Fibroblast of lung (primary cell): ENCODE measurements at regions not wholly inside any gene's neighbourhood (a gene's known extent, or its start where the extent isn't known, plus 50 kb on each side); places are given as distances from the start of the nearest gene placed in this dataset.
A peak's percentile ranks its signal among the peaks of the same experiment; 100 is the strongest.

Experiments used
- DNase-seq, 2 donors: peaks; one replicate each; pipeline versions ENCODE4 v3.0.0 to v3.0.0-alpha.2; 2010; ENCODE audit warnings: low read depth in 2 of 2
- H2AFZ ChIP-seq: 2 replicates; pipeline ENCODE4 v1.5.1; 2012; ENCODE audit warnings: low read length, control low read depth, inconsistent platforms
- H3K27ac ChIP-seq: 2 replicates; pipeline ENCODE4 v1.5.1; 2011; ENCODE audit warnings: low read length, control low read depth; ENCODE audit not compliant: insufficient read depth
- H3K27me3 ChIP-seq: 2 replicates; pipeline ENCODE4 v1.5.1; 2011; ENCODE audit warnings: mild to moderate bottlenecking, low read length; ENCODE audit not compliant: control insufficient read depth, insufficient read depth
- H3K36me3 ChIP-seq: 2 replicates; pipeline ENCODE4 v1.5.1; 2011; ENCODE audit warnings: low read length; ENCODE audit not compliant: control insufficient read depth, insufficient read depth
- H3K4me1 ChIP-seq: 2 replicates; pipeline ENCODE4 v1.5.1; 2011; ENCODE audit warnings: low read length; ENCODE audit not compliant: control insufficient read depth, insufficient read depth; ENCODE audit errors: extremely low read depth
- H3K4me2 ChIP-seq: 2 replicates; pipeline ENCODE4 v1.5.1; 2011; ENCODE audit warnings: low read length, control low read depth; ENCODE audit not compliant: insufficient read depth; ENCODE audit errors: extremely low read depth
- H3K4me3 ChIP-seq, 4 experiments: fragments of 200-600 bp in 1 of 4; sonication (generic) in 1 of 4; replicated peaks in 1 of 4; 2 replicates each; pipeline ENCODE4 v1.5.1; 2011 to 2016; ENCODE audit warnings: low read length in 4 of 4, low read depth in 3 of 4, mild to moderate bottlenecking in 3 of 4, control low read depth in 2 of 4, inconsistent platforms in 1 of 4, mixed read lengths in 1 of 4; ENCODE audit not compliant: insufficient read depth in 1 of 4; ENCODE audit errors: control extremely low read depth in 1 of 4
- H3K79me2 ChIP-seq: 2 replicates; pipeline ENCODE4 v1.5.1; 2012; ENCODE audit warnings: mild to moderate bottlenecking, low read length, inconsistent platforms; ENCODE audit not compliant: control insufficient read depth, insufficient read depth
- H3K9ac ChIP-seq: 2 replicates; pipeline ENCODE4 v1.5.1; 2011; ENCODE audit warnings: mild to moderate bottlenecking, low read length, control low read depth; ENCODE audit not compliant: insufficient read depth
- H3K9me3 ChIP-seq: 2 replicates; pipeline ENCODE4 v1.5.1; 2012; ENCODE audit warnings: low read depth, low read length; ENCODE audit not compliant: control insufficient read depth, insufficient read depth
- H4K20me1 ChIP-seq: 2 replicates; pipeline ENCODE4 v1.5.1; 2011; ENCODE audit warnings: low read length; ENCODE audit not compliant: control insufficient read depth, insufficient read depth; ENCODE audit errors: extremely low read depth
- EZH2 ChIP-seq: IDR thresholded peaks from 2 replicates; pipeline ENCODE4 v1.5.1; 2012; ENCODE audit warnings: low read length, control low read depth, mild to moderate bottlenecking; ENCODE audit errors: missing control alignments
- TF ChIP-seq, protein P1 (sequence below), 2 donors: IDR thresholded peaks in 1 of 2; conservative IDR thresholded peaks in 1 of 2; 1 replicate in 1 of 2; 2 replicates in 1 of 2; pipeline ENCODE4 v1.5.1; 2011 to 2012; ENCODE audit warnings: low read length in 2 of 2, control low read depth in 1 of 2, inconsistent platforms in 1 of 2, low read depth in 1 of 2, mild to moderate bottlenecking in 1 of 2

DNA sequence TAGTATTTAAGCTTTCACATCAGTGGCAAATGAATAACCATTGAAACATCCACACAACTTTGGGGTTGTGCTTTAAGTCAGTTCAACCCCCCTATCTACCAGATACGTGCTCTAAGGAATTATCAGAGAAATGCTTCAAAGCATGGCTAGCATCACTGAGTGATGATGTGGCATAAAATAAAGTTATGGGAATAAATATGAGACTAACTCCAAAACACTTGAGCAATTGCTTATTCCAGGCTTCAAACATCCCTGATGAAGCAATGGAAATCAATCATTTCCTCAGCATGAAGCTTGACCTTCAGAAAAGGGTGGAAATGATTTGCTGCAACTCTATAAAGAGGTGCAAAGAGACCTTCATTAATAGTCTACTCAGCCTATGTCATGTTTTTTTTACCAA lies 292.0 kb upstream of the SMC2 start:
- Histone ChIP-seq H4K20me1 (no peaks in the 10 kb centered on the region), H3K4me1 (no peaks in the 10 kb centered on the region), H3K9ac (no peak overlapping the region), H3K9me3 (no peaks in the 10 kb centered on the region), H3K79me2 (no peaks in the 10 kb centered on the region), H2AFZ (no peak overlapping the region), H3K27me3 (no peaks in the 10 kb centered on the region), H3K27ac (no peak overlapping the region), H3K4me3 (no peak overlapping the region), H3K36me3 (no peaks in the 10 kb centered on the region), H3K4me2 (no peak overlapping the region)
- DNase-seq, result peak in 1 of 2 donors; percentile 5
- TF ChIP-seq, protein P1, sequence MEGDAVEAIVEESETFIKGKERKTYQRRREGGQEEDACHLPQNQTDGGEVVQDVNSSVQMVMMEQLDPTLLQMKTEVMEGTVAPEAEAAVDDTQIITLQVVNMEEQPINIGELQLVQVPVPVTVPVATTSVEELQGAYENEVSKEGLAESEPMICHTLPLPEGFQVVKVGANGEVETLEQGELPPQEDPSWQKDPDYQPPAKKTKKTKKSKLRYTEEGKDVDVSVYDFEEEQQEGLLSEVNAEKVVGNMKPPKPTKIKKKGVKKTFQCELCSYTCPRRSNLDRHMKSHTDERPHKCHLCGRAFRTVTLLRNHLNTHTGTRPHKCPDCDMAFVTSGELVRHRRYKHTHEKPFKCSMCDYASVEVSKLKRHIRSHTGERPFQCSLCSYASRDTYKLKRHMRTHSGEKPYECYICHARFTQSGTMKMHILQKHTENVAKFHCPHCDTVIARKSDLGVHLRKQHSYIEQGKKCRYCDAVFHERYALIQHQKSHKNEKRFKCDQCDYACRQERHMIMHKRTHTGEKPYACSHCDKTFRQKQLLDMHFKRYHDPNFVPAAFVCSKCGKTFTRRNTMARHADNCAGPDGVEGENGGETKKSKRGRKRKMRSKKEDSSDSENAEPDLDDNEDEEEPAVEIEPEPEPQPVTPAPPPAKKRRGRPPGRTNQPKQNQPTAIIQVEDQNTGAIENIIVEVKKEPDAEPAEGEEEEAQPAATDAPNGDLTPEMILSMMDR (conservative IDR thresholded peaks at IDR 0.05 in 1 of 2, IDR thresholded peaks at IDR 0.05 in 1 of 2; ENCODE audit: low read depth in 1 of 2, low read length in 2 of 2), result no peak
- no peak for TF ChIP-seq EZH2

DNA sequence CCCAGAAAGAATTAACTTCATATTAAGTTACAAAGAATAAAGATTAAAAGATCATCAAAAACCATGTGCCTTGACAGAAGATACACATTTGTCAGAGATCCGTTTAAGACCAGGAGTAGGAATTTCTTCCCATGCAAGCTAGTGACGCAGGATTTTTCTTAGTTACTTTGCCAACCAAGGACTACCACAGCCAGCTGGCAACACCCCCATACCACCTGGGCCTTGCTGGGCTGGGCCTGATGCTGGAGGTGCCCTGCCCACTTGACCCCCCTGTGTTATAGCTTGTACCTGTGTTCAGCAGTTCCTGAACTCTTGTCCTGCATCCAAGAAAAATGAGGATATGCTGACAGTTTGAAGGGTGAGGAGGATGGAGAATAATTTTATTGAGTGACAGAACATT lies 290.9 kb upstream of the SMC2 start:
- no peaks in the 10 kb centered on the region for H3K36me3 ChIP-seq
- no peak overlapping the region for H3K4me3 ChIP-seq
- H3K4me2 ChIP-seq, result no peak overlapping the region
- DNase-seq, result no peak
- TF ChIP-seq, protein P1 (conservative IDR thresholded peaks at IDR 0.05 in 1 of 2, IDR thresholded peaks at IDR 0.05 in 1 of 2; ENCODE audit: low read depth in 1 of 2, low read length in 2 of 2), result no peak
- TF ChIP-seq EZH2, result no peak
- no peaks in the 10 kb centered on the region for H3K4me1 ChIP-seq
- no peaks in the 10 kb centered on the region for H3K79me2 ChIP-seq
- no peak overlapping the region for H2AFZ ChIP-seq
- no peak overlapping the region for H3K27ac ChIP-seq
- H4K20me1 ChIP-seq, result no peaks in the 10 kb centered on the region
- H3K27me3 ChIP-seq, result no peaks in the 10 kb centered on the region
- H3K9me3 ChIP-seq, result no peaks in the 10 kb centered on the region
- H3K9ac ChIP-seq, result no peak overlapping the region

DNA sequence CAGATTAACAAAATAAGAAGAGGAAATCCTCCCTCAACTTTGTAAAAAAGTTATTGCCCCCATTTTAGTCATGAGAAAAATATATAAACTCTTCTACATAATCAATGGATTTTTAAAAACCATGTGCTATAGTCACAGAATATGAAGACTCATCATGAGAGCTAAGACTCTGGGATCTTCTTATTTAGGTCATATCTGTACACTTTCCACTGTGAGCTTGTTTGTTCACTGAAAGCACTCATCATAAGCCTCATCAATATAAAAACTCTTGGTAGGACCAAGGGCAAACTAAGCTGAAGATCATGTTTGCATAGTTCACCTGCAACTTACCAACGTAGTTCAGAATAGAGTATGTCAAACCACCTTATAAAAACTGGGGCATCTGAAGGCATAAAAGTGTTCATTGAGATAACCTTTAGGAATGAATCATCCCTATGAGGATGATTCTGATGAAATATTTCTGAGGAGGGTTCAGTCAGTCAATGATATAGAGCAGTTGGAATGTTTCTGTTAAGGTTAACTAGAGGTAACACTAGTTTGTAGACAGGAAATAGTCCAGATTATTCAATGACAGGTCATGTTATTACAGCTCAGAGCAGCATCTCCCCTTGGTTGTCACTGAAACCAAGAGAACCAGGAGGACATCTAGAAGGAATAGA lies 289.9 kb upstream of the SMC2 start:
- Histone ChIP-seq H3K9me3 (no peaks in the 10 kb centered on the region), H3K4me3 (no peak overlapping the region), H3K79me2 (no peaks in the 10 kb centered on the region), H4K20me1 (no peaks in the 10 kb centered on the region), H3K27ac (no peak overlapping the region), H3K9ac (no peak overlapping the region), H3K36me3 (no peaks in the 10 kb centered on the region), H3K27me3 (no peaks in the 10 kb centered on the region), H3K4me2 (no peak overlapping the region), H2AFZ (no peak overlapping the region), H3K4me1 (no peaks in the 10 kb centered on the region)
- peak in 1 of 2 donors; percentile 47 for DNase-seq
- TF ChIP-seq EZH2, result no peak
- TF ChIP-seq, protein P1 (conservative IDR thresholded peaks at IDR 0.05 in 1 of 2, IDR thresholded peaks at IDR 0.05 in 1 of 2; ENCODE audit: low read depth in 1 of 2, low read length in 2 of 2), result no peak
